ENCODE measurements at regions not wholly inside any gene's neighbourhood (a gene's known extent, or its start where the extent isn't known, plus 50 kb on each side); places are given as distances from the start of the nearest gene placed in this dataset.

GRCh38 chr2:121969766-121970639 lies 214.6 kb downstream of the TSN start:
- H3K27ac ChIP-seq (ENCODE audit: low read depth in 2 of 2, low read length in 2 of 2), result no peak overlapping the region
- no peaks in the 10 kb centered on the region for H3K36me3 ChIP-seq (ENCODE audit: control insufficient read depth in 2 of 2, insufficient read depth in 2 of 2, low read length in 2 of 2)
- H3K4me3 ChIP-seq (ENCODE audit: low read length in 2 of 2), result no peak overlapping the region
- H3K9me3 ChIP-seq (ENCODE audit: control insufficient read depth in 2 of 2, low read length in 2 of 2), result no peaks in the 10 kb centered on the region
- H3K27me3 ChIP-seq (ENCODE audit: control insufficient read depth in 2 of 2, insufficient read depth in 2 of 2, low read length in 2 of 2), result no peaks in the 10 kb centered on the region
- H3K4me1 ChIP-seq (ENCODE audit: control insufficient read depth in 2 of 2, insufficient read depth in 2 of 2, low read length in 2 of 2), result peaks cover 0 to 2% of the 10 kb centered on the region in 2 donors
- H3K9ac ChIP-seq (ENCODE audit: low read depth in 1 of 2, low read length in 2 of 2), result no peak overlapping the region

GRCh38 chr2:121972203-121972602 lies 216.8 kb downstream of the TSN start:
- Histone ChIP-seq H3K36me3 (ENCODE audit: control insufficient read depth in 2 of 2, insufficient read depth in 2 of 2, low read length in 2 of 2) (no peaks in the 10 kb centered on the region), H3K9me3 (ENCODE audit: control insufficient read depth in 2 of 2, low read length in 2 of 2) (no peaks in the 10 kb centered on the region), H3K9ac (ENCODE audit: low read depth in 1 of 2, low read length in 2 of 2) (no peak overlapping the region), H3K4me3 (ENCODE audit: low read length in 2 of 2) (no peak overlapping the region), H3K27me3 (ENCODE audit: control insufficient read depth in 2 of 2, insufficient read depth in 2 of 2, low read length in 2 of 2) (no peaks in the 10 kb centered on the region), H3K4me1 (ENCODE audit: control insufficient read depth in 2 of 2, insufficient read depth in 2 of 2, low read length in 2 of 2) (peaks cover 0 to 2% of the 10 kb centered on the region in 2 donors), H3K27ac (ENCODE audit: low read depth in 2 of 2, low read length in 2 of 2) (no peak overlapping the region)

- Histone ChIP-seq H3K4me1 (ENCODE audit: control insufficient read depth in 2 of 2, insufficient read depth in 2 of 2, low read length in 2 of 2) (peaks cover 0 to 2% of the 10 kb centered on the region in 2 donors), H3K36me3 (ENCODE audit: control insufficient read depth in 2 of 2, insufficient read depth in 2 of 2, low read length in 2 of 2) (no peaks in the 10 kb centered on the region), H3K27me3 (ENCODE audit: control insufficient read depth in 2 of 2, insufficient read depth in 2 of 2, low read length in 2 of 2) (no peaks in the 10 kb centered on the region), H3K9ac (ENCODE audit: low read depth in 1 of 2, low read length in 2 of 2) (no peak overlapping the region), H3K9me3 (ENCODE audit: control insufficient read depth in 2 of 2, low read length in 2 of 2) (no peaks in the 10 kb centered on the region), H3K27ac (ENCODE audit: low read depth in 2 of 2, low read length in 2 of 2) (no peak overlapping the region), H3K4me3 (ENCODE audit: low read length in 2 of 2) (peak overlapping the region; percentile 56 to 72)
These were observed 219.6 kb downstream of the TSN start for GRCh38 chr2:121974897-121975661.

- Histone ChIP-seq H3K27ac (ENCODE audit: low read depth in 2 of 2, low read length in 2 of 2) (no peak overlapping the region), H3K9ac (ENCODE audit: low read depth in 1 of 2, low read length in 2 of 2) (no peak overlapping the region), H3K9me3 (ENCODE audit: control insufficient read depth in 2 of 2, low read length in 2 of 2) (no peaks in the 10 kb centered on the region), H3K27me3 (ENCODE audit: control insufficient read depth in 2 of 2, insufficient read depth in 2 of 2, low read length in 2 of 2) (no peaks in the 10 kb centered on the region), H3K36me3 (ENCODE audit: control insufficient read depth in 2 of 2, insufficient read depth in 2 of 2, low read length in 2 of 2) (no peaks in the 10 kb centered on the region), H3K4me3 (ENCODE audit: low read length in 2 of 2) (no peak overlapping the region), H3K4me1 (ENCODE audit: control insufficient read depth in 2 of 2, insufficient read depth in 2 of 2, low read length in 2 of 2) (peaks cover 0 to 2% of the 10 kb centered on the region in 2 donors)
These were observed 221.5 kb downstream of the TSN start for GRCh38 chr2:121976926-121977325.

GRCh38 chr2:121977326-121977725 lies 221.9 kb downstream of the TSN start:
- no peaks in the 10 kb centered on the region for H3K9me3 ChIP-seq (ENCODE audit: control insufficient read depth in 2 of 2, low read length in 2 of 2)
- no peak overlapping the region for H3K9ac ChIP-seq (ENCODE audit: low read depth in 1 of 2, low read length in 2 of 2)
- peaks cover 0 to 2% of the 10 kb centered on the region in 2 donors for H3K4me1 ChIP-seq (ENCODE audit: control insufficient read depth in 2 of 2, insufficient read depth in 2 of 2, low read length in 2 of 2)
- H3K36me3 ChIP-seq (ENCODE audit: control insufficient read depth in 2 of 2, insufficient read depth in 2 of 2, low read length in 2 of 2), result no peaks in the 10 kb centered on the region
- H3K27ac ChIP-seq (ENCODE audit: low read depth in 2 of 2, low read length in 2 of 2), result no peak overlapping the region
- no peaks in the 10 kb centered on the region for H3K27me3 ChIP-seq (ENCODE audit: control insufficient read depth in 2 of 2, insufficient read depth in 2 of 2, low read length in 2 of 2)
- no peak overlapping the region for H3K4me3 ChIP-seq (ENCODE audit: low read length in 2 of 2)

GRCh38 chr2:121992700-121993099 lies 237.2 kb downstream of the TSN start:
- Histone ChIP-seq H3K36me3 (ENCODE audit: control insufficient read depth in 2 of 2, insufficient read depth in 2 of 2, low read length in 2 of 2) (no peaks in the 10 kb centered on the region), H3K4me3 (ENCODE audit: low read length in 2 of 2) (no peak overlapping the region), H3K9ac (ENCODE audit: low read depth in 1 of 2, low read length in 2 of 2) (no peak overlapping the region), H3K9me3 (ENCODE audit: control insufficient read depth in 2 of 2, low read length in 2 of 2) (no peaks in the 10 kb centered on the region), H3K27ac (ENCODE audit: low read depth in 2 of 2, low read length in 2 of 2) (no peak overlapping the region), H3K27me3 (ENCODE audit: control insufficient read depth in 2 of 2, insufficient read depth in 2 of 2, low read length in 2 of 2) (no peaks in the 10 kb centered on the region), H3K4me1 (ENCODE audit: control insufficient read depth in 2 of 2, insufficient read depth in 2 of 2, low read length in 2 of 2) (no peaks in the 10 kb centered on the region)

- Histone ChIP-seq H3K9ac (ENCODE audit: low read depth in 1 of 2, low read length in 2 of 2) (no peak overlapping the region), H3K4me1 (ENCODE audit: control insufficient read depth in 2 of 2, insufficient read depth in 2 of 2, low read length in 2 of 2) (no peaks in the 10 kb centered on the region), H3K9me3 (ENCODE audit: control insufficient read depth in 2 of 2, low read length in 2 of 2) (no peaks in the 10 kb centered on the region)
These were observed 238.2 kb downstream of the TSN start for GRCh38 chr2:121993682-121994081.

GRCh38 chr2:121994238-121995206 lies 239.1 kb downstream of the TSN start:
- H3K27ac ChIP-seq (ENCODE audit: low read depth in 2 of 2, low read length in 2 of 2), result no peak overlapping the region
- no peaks in the 10 kb centered on the region for H3K9me3 ChIP-seq (ENCODE audit: control insufficient read depth in 2 of 2, low read length in 2 of 2)
- peaks cover 3 to 4% of the 10 kb centered on the region in 2 donors for H3K4me1 ChIP-seq (ENCODE audit: control insufficient read depth in 2 of 2, insufficient read depth in 2 of 2, low read length in 2 of 2)
- no peak overlapping the region for H3K4me3 ChIP-seq (ENCODE audit: low read length in 2 of 2)
- H3K9ac ChIP-seq (ENCODE audit: low read depth in 1 of 2, low read length in 2 of 2), result no peak overlapping the region
- H3K27me3 ChIP-seq (ENCODE audit: control insufficient read depth in 2 of 2, insufficient read depth in 2 of 2, low read length in 2 of 2), result no peaks in the 10 kb centered on the region
- H3K36me3 ChIP-seq (ENCODE audit: control insufficient read depth in 2 of 2, insufficient read depth in 2 of 2, low read length in 2 of 2), result no peaks in the 10 kb centered on the region

More at GRCh38 chr2:121993682-121994081, 238.2 kb downstream of the TSN start:
- Histone ChIP-seq H3K4me3 (ENCODE audit: low read length in 2 of 2) (no peak overlapping the region), H3K27ac (ENCODE audit: low read depth in 2 of 2, low read length in 2 of 2) (no peak overlapping the region), H3K27me3 (ENCODE audit: control insufficient read depth in 2 of 2, insufficient read depth in 2 of 2, low read length in 2 of 2) (no peaks in the 10 kb centered on the region), H3K36me3 (ENCODE audit: control insufficient read depth in 2 of 2, insufficient read depth in 2 of 2, low read length in 2 of 2) (no peaks in the 10 kb centered on the region)

GRCh38 chr2:121998751-121999150 lies 243.3 kb downstream of the TSN start:
- H3K9ac ChIP-seq (ENCODE audit: low read depth in 1 of 2, low read length in 2 of 2), result no peak overlapping the region
- H3K27ac ChIP-seq (ENCODE audit: low read depth in 2 of 2, low read length in 2 of 2), result no peak overlapping the region
- H3K36me3 ChIP-seq (ENCODE audit: control insufficient read depth in 2 of 2, insufficient read depth in 2 of 2, low read length in 2 of 2), result no peaks in the 10 kb centered on the region
- H3K9me3 ChIP-seq (ENCODE audit: control insufficient read depth in 2 of 2, low read length in 2 of 2), result no peaks in the 10 kb centered on the region
- H3K4me3 ChIP-seq (ENCODE audit: low read length in 2 of 2), result no peak overlapping the region
- no peaks in the 10 kb centered on the region for H3K27me3 ChIP-seq (ENCODE audit: control insufficient read depth in 2 of 2, insufficient read depth in 2 of 2, low read length in 2 of 2)
- H3K4me1 ChIP-seq (ENCODE audit: control insufficient read depth in 2 of 2, insufficient read depth in 2 of 2, low read length in 2 of 2), result peaks cover 3 to 4% of the 10 kb centered on the region in 2 donors
